ENCODE measurements at regions not wholly inside any gene's neighbourhood (a gene's known extent, or its start where the extent isn't known, plus 50 kb on each side); places are given as distances from the start of the nearest gene placed in this dataset.

GRCh38 chr6:153215242-153215641 lies 84.2 kb upstream of the RGS17 start:
- H3K4me3 ChIP-seq: no peak overlapping the region
- H3K4me1 ChIP-seq (replicated peaks): no peaks in the 10 kb centered on the region
- no peaks in the 10 kb centered on the region for H3K27me3 ChIP-seq (replicated peaks; ENCODE audit: insufficient read depth)
- H3K27ac ChIP-seq: no peak overlapping the region
- intact Hi-C loops (cut with DNase I): no loop called here
- DNase-seq (ENCODE audit: low spot score): no peak
- no peaks in the 10 kb centered on the region for H3K36me3 ChIP-seq
- no peaks in the 10 kb centered on the region for H3K9me3 ChIP-seq
- TF ChIP-seq POLR2A (IDR thresholded peaks at IDR 0.05): no peak
- no peak for TF ChIP-seq POLR2AphosphoS5 (IDR thresholded peaks at IDR 0.05)
- TF ChIP-seq CTCF (IDR thresholded peaks at IDR 0.05): no peak
- 67% methylated on average over 5 of the region's 5 CpGs for WGBS

- intact Hi-C loops (cut with DNase I): no loop called here
- TF ChIP-seq POLR2AphosphoS5 (IDR thresholded peaks at IDR 0.05) (no peak), CTCF (IDR thresholded peaks at IDR 0.05) (no peak), POLR2A (IDR thresholded peaks at IDR 0.05) (no peak)
- WGBS: 57% methylated on average over 1 of the region's 1 CpG
- no peak for DNase-seq (ENCODE audit: low spot score)
- Histone ChIP-seq H3K27me3 (replicated peaks; ENCODE audit: insufficient read depth) (no peaks in the 10 kb centered on the region), H3K9me3 (no peaks in the 10 kb centered on the region), H3K4me1 (replicated peaks) (no peaks in the 10 kb centered on the region), H3K27ac (no peak overlapping the region), H3K36me3 (no peaks in the 10 kb centered on the region), H3K4me3 (no peak overlapping the region)
These were observed 83.4 kb upstream of the RGS17 start for GRCh38 chr6:153214436-153214835.

- Histone ChIP-seq H3K27me3 (replicated peaks; ENCODE audit: insufficient read depth) (no peaks in the 10 kb centered on the region), H3K9me3 (no peaks in the 10 kb centered on the region), H3K4me1 (replicated peaks) (no peaks in the 10 kb centered on the region), H3K27ac (no peak overlapping the region), H3K4me3 (no peak overlapping the region), H3K36me3 (no peaks in the 10 kb centered on the region)
- no peak for TF ChIP-seq POLR2AphosphoS5 (IDR thresholded peaks at IDR 0.05)
- TF ChIP-seq CTCF (IDR thresholded peaks at IDR 0.05): no peak
- TF ChIP-seq POLR2A (IDR thresholded peaks at IDR 0.05): no peak
- DNase-seq (ENCODE audit: low spot score): no peak
- intact Hi-C loops (cut with DNase I): no loop called here
- WGBS: 37% methylated on average over 5 of the region's 5 CpGs
These were observed 79.0 kb upstream of the RGS17 start for GRCh38 chr6:153210083-153210482.

GRCh38 chr6:153208706-153209105 lies 77.6 kb upstream of the RGS17 start:
- no peaks in the 10 kb centered on the region for H3K4me1 ChIP-seq (replicated peaks)
- no peak overlapping the region for H3K4me3 ChIP-seq
- H3K27ac ChIP-seq: no peak overlapping the region
- 58% methylated on average over 8 of the region's 8 CpGs for WGBS
- TF ChIP-seq POLR2AphosphoS5 (IDR thresholded peaks at IDR 0.05): no peak
- TF ChIP-seq CTCF (IDR thresholded peaks at IDR 0.05): no peak
- TF ChIP-seq POLR2A (IDR thresholded peaks at IDR 0.05): no peak
- intact Hi-C loops (cut with DNase I): no loop called here
- H3K36me3 ChIP-seq: no peaks in the 10 kb centered on the region
- H3K9me3 ChIP-seq: no peaks in the 10 kb centered on the region
- no peak for DNase-seq (ENCODE audit: low spot score)
- H3K27me3 ChIP-seq (replicated peaks; ENCODE audit: insufficient read depth): no peaks in the 10 kb centered on the region

- no peak for DNase-seq (ENCODE audit: low spot score)
- no peaks in the 10 kb centered on the region for H3K4me1 ChIP-seq (replicated peaks)
- no peak overlapping the region for H3K27ac ChIP-seq
- no peak overlapping the region for H3K4me3 ChIP-seq
- intact Hi-C loops (cut with DNase I): no loop called here
- TF ChIP-seq CTCF (IDR thresholded peaks at IDR 0.05) (no peak), POLR2AphosphoS5 (IDR thresholded peaks at IDR 0.05) (no peak), POLR2A (IDR thresholded peaks at IDR 0.05) (no peak)
- H3K27me3 ChIP-seq (replicated peaks; ENCODE audit: insufficient read depth): no peaks in the 10 kb centered on the region
- H3K36me3 ChIP-seq: no peaks in the 10 kb centered on the region
- no peaks in the 10 kb centered on the region for H3K9me3 ChIP-seq
- WGBS: 43% methylated on average over 1 of the region's 1 CpG
These were observed 76.5 kb upstream of the RGS17 start for GRCh38 chr6:153207617-153208016.

Data from prostate gland (tissue), 2 donors.